HUES64 (cell line): ENCODE measurements at regions not wholly inside any gene's neighbourhood (a gene's known extent, or its start where the extent isn't known, plus 50 kb on each side); places are given as distances from the start of the nearest gene placed in this dataset.

Source experiments
- H3K27ac ChIP-seq: 2 replicates; pipeline ENCODE4 v1.7.0; 2013; ENCODE audit warnings: low read depth, low read length, inconsistent platforms
- H3K27me3 ChIP-seq: 2 replicates; pipeline ENCODE4 v1.6.1; 2013; ENCODE audit warnings: mild to moderate bottlenecking, low read length; ENCODE audit not compliant: insufficient read depth
- H3K36me3 ChIP-seq: 2 replicates; pipeline ENCODE4 v1.6.1; 2013; ENCODE audit warnings: mild to moderate bottlenecking, low read length; ENCODE audit not compliant: insufficient read depth
- H3K4me1 ChIP-seq: 2 replicates; pipeline ENCODE4 v1.6.1; 2013; ENCODE audit warnings: mild to moderate bottlenecking, low read length, moderate library complexity; ENCODE audit not compliant: insufficient read depth
- H3K4me3 ChIP-seq: 2 replicates; pipeline ENCODE4 v1.5.1; 2013; ENCODE audit warnings: mild to moderate bottlenecking, low read length, moderate library complexity
- H3K9ac ChIP-seq: 2 replicates; pipeline ENCODE4 v1.6.1; 2013; ENCODE audit warnings: mild to moderate bottlenecking, low read depth, low read length
- H3K9me3 ChIP-seq: 2 replicates; pipeline ENCODE4 v1.6.1; 2013; ENCODE audit warnings: low read depth, low read length; ENCODE audit not compliant: insufficient read depth
- WGBS: fragments of 150-250, 120-280 bp; methylation state at CpG from one replicate; pipeline ENCODE4 v1.1.7; 2013; ENCODE audit warnings: missing lambda C conversion rate; 5-methylcytosine and 5-hydroxymethylcytosine counted together

DNA sequence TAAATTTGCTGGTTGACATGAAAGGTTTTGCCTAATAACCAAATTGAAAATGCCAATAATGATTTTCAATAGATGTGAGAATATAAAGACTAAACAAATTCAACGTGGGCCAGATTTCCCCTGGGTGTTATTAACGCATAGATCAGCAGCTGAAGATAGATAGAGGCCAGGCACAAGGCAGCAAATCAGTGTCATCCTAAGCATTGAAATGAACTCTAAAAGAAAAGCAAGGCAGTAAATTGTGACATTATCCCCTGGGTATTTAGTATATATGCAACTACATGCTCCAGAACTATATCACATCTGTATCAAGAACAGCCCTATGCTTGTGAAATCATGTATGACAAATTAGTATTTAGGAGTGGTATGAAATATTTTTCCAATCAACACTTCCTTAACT, 167.1 kb upstream of the EPHA3 start:
- H3K27ac ChIP-seq, result no peak overlapping the region
- H3K27me3 ChIP-seq, result no peaks in the 10 kb centered on the region
- no peaks in the 10 kb centered on the region for H3K36me3 ChIP-seq
- no peaks in the 10 kb centered on the region for H3K4me1 ChIP-seq
- H3K4me3 ChIP-seq, result no peak overlapping the region
- no peak overlapping the region for H3K9ac ChIP-seq
- no peaks in the 10 kb centered on the region for H3K9me3 ChIP-seq
- WGBS, result 100% methylated on average over 2 of the region's 2 CpGs

DNA sequence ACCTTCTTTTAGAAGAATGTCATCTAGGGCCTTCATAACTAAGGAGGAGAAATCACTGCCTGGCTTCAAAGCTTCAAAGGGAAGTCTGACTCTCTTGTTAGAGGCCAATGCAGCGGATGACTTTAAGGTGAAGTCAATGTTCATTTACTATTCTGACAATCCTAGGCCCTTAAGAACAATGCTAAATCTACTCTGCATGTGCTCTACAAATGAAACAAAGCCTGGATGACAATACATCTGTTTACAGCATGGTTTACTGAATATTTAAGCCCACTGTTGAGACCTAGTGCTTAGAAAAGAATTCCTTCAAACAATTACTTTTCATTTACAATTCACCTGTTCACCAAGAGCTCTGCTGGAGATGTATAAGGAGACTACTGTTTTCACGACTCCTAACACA, 160.4 kb upstream of the EPHA3 start:
- H3K4me3 ChIP-seq, result no peak overlapping the region
- H3K4me1 ChIP-seq, result peaks cover 8% of the 10 kb centered on the region; the same call in 1 of the 2 replicates
- H3K9me3 ChIP-seq, result no peaks in the 10 kb centered on the region
- no peaks in the 10 kb centered on the region for H3K27me3 ChIP-seq
- WGBS, result 92% methylated on average over 1 of the region's 2 CpGs
- H3K36me3 ChIP-seq, result no peaks in the 10 kb centered on the region
- no peak overlapping the region for H3K9ac ChIP-seq
- H3K27ac ChIP-seq, result peak overlapping the region; percentile 76; the same call in 1 of the 2 replicates

DNA sequence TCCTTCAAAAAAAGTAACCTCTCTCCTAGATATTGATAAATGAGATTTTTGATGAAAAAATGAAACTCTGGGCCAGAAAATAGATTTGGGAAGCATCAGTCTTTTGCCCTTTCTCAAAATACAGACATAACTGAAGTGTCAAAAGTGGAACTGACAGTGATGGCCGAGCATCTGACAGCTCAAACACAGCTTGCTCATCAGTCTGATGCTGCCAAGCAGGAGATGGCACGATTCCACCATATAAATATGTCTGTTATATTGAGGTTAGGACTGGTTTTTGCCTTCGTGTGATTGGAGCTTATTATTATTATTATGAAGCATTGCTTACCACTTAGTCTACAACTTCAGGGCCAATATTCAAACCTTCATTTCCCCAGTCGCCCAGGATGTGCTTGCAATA, 152.6 kb upstream of the EPHA3 start:
- H3K27me3 ChIP-seq, result no peaks in the 10 kb centered on the region
- H3K27ac ChIP-seq, result no peak overlapping the region
- WGBS, result 97% methylated on average over 3 of the region's 4 CpGs
- no peak overlapping the region for H3K9ac ChIP-seq
- no peaks in the 10 kb centered on the region for H3K36me3 ChIP-seq
- no peak overlapping the region for H3K4me3 ChIP-seq
- H3K9me3 ChIP-seq, result no peaks in the 10 kb centered on the region
- no peaks in the 10 kb centered on the region for H3K4me1 ChIP-seq

DNA sequence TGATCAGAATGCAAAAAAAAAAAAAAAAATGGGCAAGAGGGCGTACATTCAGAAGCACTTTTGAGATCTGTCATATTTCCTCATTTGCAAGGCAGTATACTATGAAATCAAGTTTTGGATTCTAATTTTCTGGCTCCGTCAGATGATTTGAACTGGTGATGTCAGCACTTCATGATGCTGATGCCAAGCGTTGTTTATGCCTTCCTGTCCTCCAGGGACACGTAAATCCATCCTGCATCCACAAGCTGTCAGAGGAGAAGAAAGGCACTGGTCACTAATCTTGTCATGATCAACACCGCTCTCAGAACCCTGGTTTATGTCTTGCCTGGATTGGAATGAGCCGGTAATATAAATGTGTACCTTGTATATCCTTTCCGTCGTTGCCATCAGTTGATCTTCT, 152.1 kb upstream of the EPHA3 start:
- H3K4me3 ChIP-seq, result no peak overlapping the region
- H3K27me3 ChIP-seq, result no peaks in the 10 kb centered on the region
- no peaks in the 10 kb centered on the region for H3K4me1 ChIP-seq
- H3K36me3 ChIP-seq, result no peaks in the 10 kb centered on the region
- H3K9ac ChIP-seq, result no peak overlapping the region
- H3K27ac ChIP-seq, result no peak overlapping the region
- H3K9me3 ChIP-seq, result no peaks in the 10 kb centered on the region
- WGBS, result 98% methylated on average over 7 of the region's 8 CpGs

DNA sequence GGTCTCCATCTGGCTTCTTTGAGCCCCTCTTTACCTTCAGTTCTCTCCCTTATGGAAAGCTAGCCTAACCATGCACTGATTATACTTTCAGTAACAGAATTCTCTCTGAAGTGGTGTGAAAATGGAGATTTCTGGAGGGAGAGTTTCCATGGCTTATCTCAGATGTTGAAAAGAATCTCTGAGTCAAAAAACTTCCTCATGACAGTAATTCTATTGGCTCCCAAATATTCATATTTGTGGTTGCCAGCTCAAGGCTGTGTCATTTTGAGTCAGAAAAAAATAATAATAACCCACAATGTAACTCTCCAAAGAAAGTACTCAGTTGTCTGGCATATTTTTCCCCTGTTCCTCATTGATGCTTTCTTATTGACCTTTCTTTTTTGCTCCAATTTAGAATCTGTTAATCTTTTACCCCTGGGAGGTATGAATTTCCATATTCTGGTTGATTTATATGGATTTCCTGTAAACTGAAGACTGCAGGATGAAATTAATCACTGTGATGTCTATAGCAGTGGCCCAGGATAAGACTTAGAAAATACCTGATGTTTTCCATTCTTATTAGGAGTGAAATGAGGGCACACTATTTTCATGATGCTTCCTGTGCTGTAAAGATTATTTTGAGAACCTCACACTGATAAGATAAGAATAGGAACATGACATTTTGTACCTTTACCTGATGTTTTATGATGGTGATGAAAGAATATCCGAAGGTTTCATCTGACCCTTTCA, 149.5 kb upstream of the EPHA3 start:
- no peaks in the 10 kb centered on the region for H3K27me3 ChIP-seq
- H3K27ac ChIP-seq, result no peak overlapping the region
- H3K4me1 ChIP-seq, result no peaks in the 10 kb centered on the region
- 95% methylated on average over 1 of the region's 1 CpG for WGBS
- H3K4me3 ChIP-seq, result no peak overlapping the region
- no peak overlapping the region for H3K9ac ChIP-seq
- H3K36me3 ChIP-seq, result no peaks in the 10 kb centered on the region
- H3K9me3 ChIP-seq, result no peaks in the 10 kb centered on the region

DNA sequence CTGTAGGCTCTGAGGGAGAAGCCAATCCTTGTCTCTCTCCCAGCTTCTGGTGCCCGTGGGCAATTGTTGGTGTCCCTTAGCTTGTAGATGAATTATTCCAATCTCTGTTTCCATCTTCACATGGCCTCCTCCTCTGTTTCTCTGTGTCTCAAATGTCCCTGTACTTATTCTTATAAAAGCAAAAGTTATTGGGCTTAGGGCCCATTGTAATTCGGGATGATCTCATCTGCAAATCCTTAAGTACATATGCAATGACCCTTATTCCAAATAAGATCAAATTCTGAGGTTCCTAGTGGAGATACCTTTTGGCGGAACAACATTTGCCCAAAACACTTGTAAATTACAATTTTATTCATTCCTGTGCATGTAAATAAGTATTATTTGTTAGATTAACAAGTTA, 147.4 kb upstream of the EPHA3 start:
- H3K27me3 ChIP-seq, result no peaks in the 10 kb centered on the region
- no peaks in the 10 kb centered on the region for H3K36me3 ChIP-seq
- H3K9me3 ChIP-seq, result no peaks in the 10 kb centered on the region
- 94% methylated on average over 3 of the region's 3 CpGs for WGBS
- H3K9ac ChIP-seq, result no peak overlapping the region
- no peaks in the 10 kb centered on the region for H3K4me1 ChIP-seq
- H3K27ac ChIP-seq, result no peak overlapping the region
- H3K4me3 ChIP-seq, result no peak overlapping the region

DNA sequence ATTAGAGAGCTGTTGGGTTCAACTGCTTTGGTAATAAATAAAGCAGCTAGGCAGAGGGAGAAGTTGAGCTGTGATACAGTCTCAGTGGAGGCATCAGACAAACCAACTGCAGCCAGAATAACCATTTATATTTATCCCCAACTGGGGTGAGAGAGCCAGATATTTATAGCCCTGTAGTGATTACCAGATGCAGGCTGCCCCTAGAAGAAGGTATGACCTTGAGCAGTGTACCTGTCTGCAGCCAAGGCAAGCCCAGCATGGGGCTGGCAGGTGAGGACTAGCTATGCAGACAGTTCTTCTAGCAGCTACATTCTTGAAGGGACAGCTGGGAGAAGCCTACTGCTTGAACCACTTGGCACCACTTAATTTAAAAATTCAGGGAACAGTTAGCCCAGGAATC, 144.4 kb upstream of the EPHA3 start:
- no peak overlapping the region for H3K9ac ChIP-seq
- no peaks in the 10 kb centered on the region for H3K36me3 ChIP-seq
- no peaks in the 10 kb centered on the region for H3K4me1 ChIP-seq
- no peak overlapping the region for H3K4me3 ChIP-seq
- no peaks in the 10 kb centered on the region for H3K27me3 ChIP-seq
- H3K27ac ChIP-seq, result no peak overlapping the region
- no peaks in the 10 kb centered on the region for H3K9me3 ChIP-seq

DNA sequence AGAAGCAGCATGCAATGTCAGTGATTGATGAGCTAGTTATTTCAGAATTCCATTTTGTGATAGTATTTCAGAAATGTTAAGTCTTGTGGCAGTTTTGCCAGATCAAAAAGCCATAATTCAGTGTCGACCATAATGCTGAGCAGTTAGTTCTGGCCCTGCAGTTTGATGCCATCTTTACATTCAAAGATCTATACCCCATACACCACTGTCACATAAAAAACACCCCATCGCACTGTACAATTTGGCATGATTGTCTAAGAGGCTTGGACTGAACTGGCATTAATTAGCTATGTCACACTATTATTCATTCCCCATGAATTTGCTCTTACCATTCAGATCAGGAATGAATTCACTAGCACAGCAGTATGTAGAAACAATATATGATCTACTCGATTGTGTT, 127.7 kb upstream of the EPHA3 start:
- Histone ChIP-seq H3K36me3 (no peaks in the 10 kb centered on the region), H3K4me3 (no peak overlapping the region), H3K4me1 (no peaks in the 10 kb centered on the region), H3K9me3 (no peaks in the 10 kb centered on the region), H3K27me3 (no peaks in the 10 kb centered on the region), H3K27ac (no peak overlapping the region), H3K9ac (no peak overlapping the region)
- WGBS, result 92% methylated on average over 3 of the region's 3 CpGs

DNA sequence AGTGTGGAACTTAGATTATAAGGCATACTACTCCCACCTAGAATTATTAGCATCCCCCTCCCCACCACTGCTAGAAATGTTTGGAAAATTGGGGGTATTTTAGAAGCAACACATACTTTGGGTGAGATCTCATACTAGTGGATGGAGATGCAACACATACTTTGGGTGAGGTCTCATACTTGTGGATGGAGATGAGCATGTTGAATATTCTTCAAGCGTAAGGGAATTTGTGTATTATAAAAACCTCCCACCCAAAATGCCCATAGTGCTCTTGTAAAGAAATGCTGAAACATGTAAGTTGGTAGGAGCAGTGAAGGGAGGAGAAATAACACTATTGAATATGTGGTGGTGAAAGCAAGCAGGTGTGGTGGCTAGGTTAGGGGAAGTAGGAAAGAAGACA, 124.0 kb upstream of the EPHA3 start:
- Histone ChIP-seq H3K27me3 (no peaks in the 10 kb centered on the region), H3K4me3 (no peak overlapping the region), H3K9me3 (no peaks in the 10 kb centered on the region), H3K36me3 (no peaks in the 10 kb centered on the region), H3K4me1 (no peaks in the 10 kb centered on the region), H3K27ac (no peak overlapping the region), H3K9ac (no peak overlapping the region)
- no CpG with 5 or more reads among the region's 1 CpG for WGBS

DNA sequence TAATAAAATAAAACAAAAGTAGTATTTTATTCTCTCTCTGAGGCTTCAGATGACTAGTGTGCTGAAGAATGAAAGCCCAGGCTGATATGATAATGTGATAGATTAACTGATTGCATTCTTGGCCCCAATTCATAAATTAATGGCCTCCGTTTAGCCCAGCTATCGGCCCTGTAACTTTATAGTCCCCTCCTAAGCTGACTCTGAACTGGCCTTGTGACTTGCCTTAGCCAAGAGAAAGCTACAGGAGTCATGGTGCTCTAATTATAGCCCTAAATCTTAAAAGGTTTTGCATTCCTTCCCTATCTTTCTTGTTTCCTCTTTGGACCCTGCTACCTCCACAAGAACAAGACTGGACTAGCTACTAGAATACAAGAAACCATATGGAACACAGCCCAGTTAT, 123.2 kb upstream of the EPHA3 start:
- WGBS, result 93% methylated on average over 2 of the region's 2 CpGs
- Histone ChIP-seq H3K27me3 (no peaks in the 10 kb centered on the region), H3K9me3 (no peaks in the 10 kb centered on the region), H3K9ac (no peak overlapping the region), H3K4me1 (no peaks in the 10 kb centered on the region), H3K36me3 (no peaks in the 10 kb centered on the region), H3K27ac (no peak overlapping the region), H3K4me3 (no peak overlapping the region)

DNA sequence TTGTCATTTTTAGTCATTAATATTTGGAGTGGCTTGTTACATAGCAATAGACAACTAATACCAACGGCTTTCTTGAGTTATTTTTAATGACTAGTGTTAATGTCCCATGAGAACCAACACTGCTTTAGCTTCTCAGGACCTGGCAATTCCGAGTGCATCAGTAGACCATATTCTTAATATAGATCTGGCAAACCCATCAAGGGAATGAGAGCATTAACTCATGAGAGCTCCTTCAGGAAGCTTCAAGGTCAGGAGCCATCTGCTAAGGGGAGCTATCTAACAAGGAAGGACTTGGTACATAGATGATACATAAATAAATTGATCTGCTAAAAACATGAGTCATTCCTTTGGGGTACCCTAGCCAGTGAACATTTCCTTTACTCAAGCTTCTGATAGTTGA, 122.6 kb upstream of the EPHA3 start:
- H3K27me3 ChIP-seq, result no peaks in the 10 kb centered on the region
- H3K4me1 ChIP-seq, result no peaks in the 10 kb centered on the region
- no peaks in the 10 kb centered on the region for H3K9me3 ChIP-seq
- no peak overlapping the region for H3K9ac ChIP-seq
- H3K36me3 ChIP-seq, result no peaks in the 10 kb centered on the region
- H3K4me3 ChIP-seq, result no peak overlapping the region
- H3K27ac ChIP-seq, result no peak overlapping the region
- 92% methylated on average over 1 of the region's 2 CpGs for WGBS

DNA sequence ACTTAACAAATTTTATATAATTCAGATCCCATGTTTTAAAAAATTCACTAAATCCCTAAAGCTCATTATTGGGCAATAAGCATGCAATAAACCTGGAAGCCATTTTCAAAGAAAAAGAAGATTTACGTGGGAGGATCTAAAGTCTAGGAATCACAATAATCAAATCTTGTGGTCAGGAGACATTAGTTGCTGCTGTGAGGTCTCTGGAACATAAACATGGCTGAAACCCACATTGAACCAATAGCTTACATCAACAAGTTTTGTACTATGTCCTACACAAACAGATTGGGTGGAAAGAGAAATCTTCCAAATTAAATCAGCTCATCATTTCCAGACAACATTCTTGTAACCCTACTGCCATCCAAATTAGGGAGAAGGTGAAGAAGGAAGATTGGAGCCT, 121.9 kb upstream of the EPHA3 start:
- no peaks in the 10 kb centered on the region for H3K36me3 ChIP-seq
- no peaks in the 10 kb centered on the region for H3K9me3 ChIP-seq
- 100% methylated on average over 1 of the region's 1 CpG for WGBS
- H3K4me1 ChIP-seq, result no peaks in the 10 kb centered on the region
- H3K27me3 ChIP-seq, result no peaks in the 10 kb centered on the region
- H3K4me3 ChIP-seq, result no peak overlapping the region
- no peak overlapping the region for H3K9ac ChIP-seq
- no peak overlapping the region for H3K27ac ChIP-seq
